Naive thymus-derived CD8-positive, alpha-beta T cell (primary cell): ENCODE measurements at regions not wholly inside any gene's neighbourhood (a gene's known extent, or its start where the extent isn't known, plus 50 kb on each side); places are given as distances from the start of the nearest gene placed in this dataset.

Source experiments
- ATAC-seq, 2 donors: fragments of 150-1000 bp; cut with Tn5 transposase in 1 of 2; sonication (Bioruptor Pico), chemical (Tn5 transposase) in 1 of 2; 1 replicate in 1 of 2; 2 replicates in 1 of 2; pipeline ENCODE4 v1.10.0; 2021; ENCODE audit warnings: mild to moderate bottlenecking in 2 of 2, moderate library complexity in 2 of 2
- POLR2A ChIA-PET: fragments of 350-600 bp; sonication (Branson Sonifier 250); formaldehyde crosslinking; loops from one replicate; lab custom pipeline; 2021; ENCODE audit warnings: antibody characterized with exemption; lab: Charles Lee
- DNase-seq, 10 donors: peaks; one replicate each; pipeline versions ENCODE4 v3.0.0 to v3.0.0-alpha.2; 2020 to 2022
- H3K27ac Mint-ChIP-seq, 10 donors: one replicate each; pipeline ENCODE4 v1.8.0; 2020 to 2022; ENCODE audit warnings: mild to moderate bottlenecking in 10 of 10, mixed read lengths in 10 of 10, moderate library complexity in 4 of 10, inconsistent platforms in 1 of 10
- H3K27me3 Mint-ChIP-seq, 5 donors: one replicate each; pipeline ENCODE4 v1.8.0; 2021 to 2022; ENCODE audit warnings: mixed read lengths in 5 of 5
- H3K36me3 Mint-ChIP-seq, 3 donors: one replicate each; pipeline ENCODE4 v1.8.0; 2020 to 2022; ENCODE audit warnings: mixed read lengths in 3 of 3, mild to moderate bottlenecking in 2 of 3, inconsistent platforms in 1 of 3
- H3K4me1 Mint-ChIP-seq, 4 donors: one replicate each; pipeline ENCODE4 v1.8.0; 2021 to 2022; ENCODE audit warnings: mixed read lengths in 4 of 4
- H3K4me3 Mint-ChIP-seq, 10 donors: one replicate each; pipeline ENCODE4 v1.8.0; 2020 to 2022; ENCODE audit warnings: mild to moderate bottlenecking in 10 of 10, mixed read lengths in 10 of 10, moderate library complexity in 6 of 10, inconsistent platforms in 1 of 10
- H3K9me3 Mint-ChIP-seq, 9 donors: one replicate each; pipeline ENCODE4 v1.8.0; 2020 to 2022; ENCODE audit warnings: mixed read lengths in 9 of 9, mild to moderate bottlenecking in 3 of 9, inconsistent platforms in 1 of 9, moderate library complexity in 1 of 9

DNA sequence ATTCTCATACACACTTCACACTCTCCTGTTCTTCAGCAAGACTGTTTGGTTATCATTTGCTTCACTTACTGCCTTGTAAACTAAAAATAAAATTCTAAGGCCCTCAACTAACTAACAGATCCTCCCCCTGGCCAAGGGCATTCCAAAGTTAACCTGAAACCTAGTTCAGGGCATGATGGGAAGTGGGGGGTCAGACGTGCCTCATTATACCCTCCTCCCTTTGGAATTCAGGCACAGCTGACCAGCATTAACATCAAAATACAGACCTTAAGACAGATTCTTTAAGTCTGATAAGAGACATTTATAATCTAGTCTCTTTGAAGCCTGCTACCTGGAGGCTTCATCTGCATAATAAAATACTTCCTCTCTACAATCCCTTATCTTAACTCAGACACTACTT is 221.0 kb downstream of the NOL4 start:
- peaks cover 3 to 14% (median 9%) of the 10 kb centered on the region in 9 donors for H3K9me3 Mint-ChIP-seq
- POLR2A ChIA-PET: no interaction called here
- no peak overlapping the region for H3K27ac Mint-ChIP-seq
- ATAC-seq (no peak), DNase-seq (no peak)
- H3K4me3 Mint-ChIP-seq: no peak overlapping the region
- no peaks in the 10 kb centered on the region for H3K27me3 Mint-ChIP-seq
- no peaks in the 10 kb centered on the region for H3K36me3 Mint-ChIP-seq
- H3K4me1 Mint-ChIP-seq: no peaks in the 10 kb centered on the region

GRCh38 chr18:34002130-34002529 is 222.6 kb downstream of the NOL4 start:
- Mint-ChIP-seq H3K4me3 (no peak overlapping the region), H3K27ac (no peak overlapping the region), H3K36me3 (no peaks in the 10 kb centered on the region), H3K9me3 (peaks cover 3 to 21% (median 9%) of the 10 kb centered on the region in 9 donors), H3K27me3 (no peaks in the 10 kb centered on the region), H3K4me1 (no peaks in the 10 kb centered on the region)
- DNase-seq (no peak), ATAC-seq (no peak)
- POLR2A ChIA-PET: no interaction called here

DNA sequence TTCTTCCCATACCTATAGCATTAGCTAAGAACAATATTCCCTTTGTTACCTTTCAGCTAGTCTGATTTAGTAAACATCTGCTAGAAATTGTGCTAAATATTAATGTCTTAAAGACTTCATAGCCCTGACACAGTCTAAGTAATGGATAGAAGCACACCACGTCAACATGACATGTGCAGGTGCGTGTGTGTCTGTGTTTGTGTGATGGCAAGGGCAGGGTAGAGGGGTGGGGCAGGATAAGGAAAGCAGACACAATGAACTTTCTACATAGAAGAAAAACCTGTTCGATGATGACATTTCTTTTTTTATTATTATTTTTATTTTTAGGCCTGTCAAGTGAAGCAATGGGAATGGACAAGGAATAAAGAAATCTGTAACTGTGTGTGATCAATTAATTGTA is 223.3 kb downstream of the NOL4 start:
- Mint-ChIP-seq H3K9me3 (peaks cover 3 to 29% (median 10%) of the 10 kb centered on the region in 9 donors), H3K4me1 (no peaks in the 10 kb centered on the region), H3K4me3 (no peak overlapping the region), H3K27me3 (no peaks in the 10 kb centered on the region), H3K36me3 (no peaks in the 10 kb centered on the region), H3K27ac (no peak overlapping the region)
- POLR2A ChIA-PET: no interaction called here
- ATAC-seq (no peak), DNase-seq (peak in 1 of 10 donors; percentile 36)

DNA sequence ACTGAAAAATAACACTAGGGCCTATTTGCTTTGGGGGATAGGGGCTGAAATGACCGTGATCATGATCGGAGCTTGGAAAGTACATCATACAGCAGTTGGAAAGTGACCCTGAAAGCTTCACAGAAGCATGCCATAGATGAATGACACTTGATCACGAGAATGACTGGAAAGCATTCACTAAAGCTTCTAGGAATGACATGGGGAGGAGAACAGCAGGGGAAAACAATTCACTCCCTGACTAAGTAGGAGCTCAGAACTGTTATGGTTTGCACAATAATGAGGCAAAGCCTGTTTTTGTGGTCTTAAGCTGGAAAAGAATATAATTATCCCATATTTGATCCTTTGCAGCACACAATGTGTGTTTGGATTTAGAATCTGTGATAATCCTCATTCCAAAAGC is 237.5 kb downstream of the NOL4 start:
- DNase-seq (no peak), ATAC-seq (no peak)
- Mint-ChIP-seq H3K27ac (no peak overlapping the region), H3K4me3 (no peak overlapping the region), H3K36me3 (no peaks in the 10 kb centered on the region), H3K27me3 (no peaks in the 10 kb centered on the region), H3K9me3 (peaks cover 0 to 20% (median 2%) of the 10 kb centered on the region in 9 donors), H3K4me1 (no peaks in the 10 kb centered on the region)
- POLR2A ChIA-PET: no interaction called here

- H3K36me3 Mint-ChIP-seq: no peaks in the 10 kb centered on the region
- H3K27ac Mint-ChIP-seq: no peak overlapping the region
- H3K27me3 Mint-ChIP-seq: no peaks in the 10 kb centered on the region
- POLR2A ChIA-PET: no interaction called here
- peaks cover 0 to 22% (median 2%) of the 10 kb centered on the region in 9 donors for H3K9me3 Mint-ChIP-seq
- H3K4me3 Mint-ChIP-seq: no peak overlapping the region
- ATAC-seq: no peak
- no peaks in the 10 kb centered on the region for H3K4me1 Mint-ChIP-seq
- DNase-seq: no peak
Observed at GRCh38 chr18:33983126-33983525, 241.6 kb downstream of the NOL4 start.

GRCh38 chr18:33960417-33960816 is 264.3 kb downstream of the NOL4 start:
- POLR2A ChIA-PET: no interaction called here

DNA sequence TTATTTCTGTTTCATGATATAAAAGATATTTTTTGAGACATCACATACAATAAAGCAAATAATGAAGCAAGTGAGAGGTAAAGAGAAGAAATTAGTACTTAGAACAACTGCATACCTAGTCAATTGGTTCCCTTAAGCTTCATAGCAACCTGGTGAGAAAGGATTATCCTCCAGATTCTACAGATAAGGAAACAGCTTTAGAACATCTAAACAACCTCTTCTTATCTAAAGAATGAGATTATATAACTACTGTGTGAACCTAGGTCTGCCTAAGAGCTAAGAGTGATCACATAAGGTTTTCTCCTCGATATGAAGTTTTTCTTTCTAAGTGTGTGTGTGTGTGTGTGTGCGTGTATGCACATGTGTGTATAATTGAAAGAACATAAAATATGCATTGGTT is 265.1 kb downstream of the NOL4 start:
- ATAC-seq: no peak

More at GRCh38 chr18:33960417-33960816, 264.3 kb downstream of the NOL4 start:
- DNase-seq (no peak), ATAC-seq (no peak)
- no peaks in the 10 kb centered on the region for H3K27me3 Mint-ChIP-seq
- H3K9me3 Mint-ChIP-seq: peaks cover 0 to 11% (median 6%) of the 10 kb centered on the region in 9 donors
- no peaks in the 10 kb centered on the region for H3K4me1 Mint-ChIP-seq
- H3K36me3 Mint-ChIP-seq: no peaks in the 10 kb centered on the region
- no peak overlapping the region for H3K27ac Mint-ChIP-seq
- no peak overlapping the region for H3K4me3 Mint-ChIP-seq

DNA sequence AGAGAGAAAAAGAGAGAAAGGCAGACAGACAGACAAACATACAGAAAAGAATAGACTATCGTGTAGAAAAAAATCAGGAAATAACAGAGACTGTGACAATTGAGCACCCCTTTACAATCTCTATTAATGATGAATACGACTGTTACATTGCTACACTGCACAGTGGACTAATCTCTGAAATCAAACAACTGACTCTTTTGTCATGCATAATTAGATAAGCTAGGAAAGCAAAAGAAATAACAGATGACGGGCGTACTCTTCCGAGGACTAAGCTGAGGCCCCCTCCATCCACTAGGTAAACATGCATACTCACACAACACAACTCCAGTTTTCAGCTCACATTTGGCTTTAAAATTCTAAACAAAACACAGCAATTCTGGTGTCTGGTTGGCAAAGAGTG is 267.0 kb downstream of the NOL4 start:
- POLR2A ChIA-PET: no interaction called here
- ATAC-seq: no peak
- no peaks in the 10 kb centered on the region for H3K27me3 Mint-ChIP-seq
- no peaks in the 10 kb centered on the region for H3K36me3 Mint-ChIP-seq
- no peak overlapping the region for H3K27ac Mint-ChIP-seq
- peaks cover 0 to 12% (median 6%) of the 10 kb centered on the region in 9 donors for H3K9me3 Mint-ChIP-seq
- DNase-seq: no peak
- no peak overlapping the region for H3K4me3 Mint-ChIP-seq
- no peaks in the 10 kb centered on the region for H3K4me1 Mint-ChIP-seq

More for the DNA sequence above, 265.1 kb downstream of the NOL4 start:
- H3K4me1 Mint-ChIP-seq: no peaks in the 10 kb centered on the region
- peaks cover 0 to 10% (median 4%) of the 10 kb centered on the region in 9 donors for H3K9me3 Mint-ChIP-seq
- POLR2A ChIA-PET: no interaction called here
- no peaks in the 10 kb centered on the region for H3K27me3 Mint-ChIP-seq
- H3K4me3 Mint-ChIP-seq: no peak overlapping the region
- no peaks in the 10 kb centered on the region for H3K36me3 Mint-ChIP-seq
- no peak overlapping the region for H3K27ac Mint-ChIP-seq
- DNase-seq: no peak

GRCh38 chr18:33951031-33951430 is 273.7 kb downstream of the NOL4 start:
- no peak overlapping the region for H3K4me3 Mint-ChIP-seq
- no peak for DNase-seq
- no peak for ATAC-seq
- no peaks in the 10 kb centered on the region for H3K27me3 Mint-ChIP-seq
- H3K4me1 Mint-ChIP-seq: no peaks in the 10 kb centered on the region
- peaks cover 0 to 12% (median 2%) of the 10 kb centered on the region in 9 donors for H3K9me3 Mint-ChIP-seq
- POLR2A ChIA-PET: no interaction called here
- no peak overlapping the region for H3K27ac Mint-ChIP-seq
- H3K36me3 Mint-ChIP-seq: no peaks in the 10 kb centered on the region

DNA sequence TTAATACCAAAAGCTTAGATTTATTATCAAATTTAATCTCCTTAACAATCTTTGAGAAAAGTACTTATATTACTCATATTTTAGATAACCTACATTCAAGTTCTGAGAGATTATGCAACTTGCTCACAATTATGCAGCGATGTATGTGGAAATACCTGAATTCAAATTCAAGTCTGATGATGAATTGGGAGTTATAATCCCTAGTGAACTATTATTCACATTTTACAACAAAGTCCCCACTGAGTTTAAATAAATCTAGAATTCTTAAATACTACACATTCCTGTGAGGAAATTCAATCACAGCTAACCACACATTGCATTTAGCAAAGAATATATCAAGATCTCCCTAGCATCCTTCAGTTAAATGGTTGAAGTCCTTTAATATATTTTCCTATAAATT is 278.4 kb downstream of the NOL4 start:
- ATAC-seq (no peak), DNase-seq (no peak)
- Mint-ChIP-seq H3K36me3 (no peaks in the 10 kb centered on the region), H3K27ac (no peak overlapping the region), H3K4me1 (no peaks in the 10 kb centered on the region), H3K4me3 (no peak overlapping the region), H3K27me3 (no peaks in the 10 kb centered on the region), H3K9me3 (peaks cover 0 to 12% (median 0%) of the 10 kb centered on the region in 9 donors)
- POLR2A ChIA-PET: no interaction called here

DNA sequence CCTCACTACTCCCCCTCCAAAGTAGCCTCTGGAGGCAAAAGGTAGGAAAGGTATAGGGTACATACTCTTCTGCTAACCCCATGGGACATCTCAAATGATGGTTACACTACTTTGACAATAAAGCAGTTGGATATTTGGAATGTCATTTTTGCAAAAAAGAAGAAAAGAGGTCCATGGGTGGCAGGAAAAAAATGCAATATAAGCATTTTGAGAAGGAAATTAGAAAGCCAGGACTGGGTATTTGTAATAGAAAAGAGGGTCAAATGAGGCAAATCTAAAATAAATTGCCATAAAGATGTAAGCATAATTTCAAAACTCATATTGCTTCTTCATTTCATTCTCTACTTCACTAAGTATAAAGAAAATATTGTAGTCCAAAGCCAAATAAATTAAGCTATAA is 280.2 kb downstream of the NOL4 start:
- no peaks in the 10 kb centered on the region for H3K27me3 Mint-ChIP-seq
- no peaks in the 10 kb centered on the region for H3K4me1 Mint-ChIP-seq
- no peak overlapping the region for H3K27ac Mint-ChIP-seq
- H3K36me3 Mint-ChIP-seq: no peaks in the 10 kb centered on the region
- DNase-seq (no peak), ATAC-seq (no peak)
- H3K9me3 Mint-ChIP-seq: peaks cover 0 to 14% (median 4%) of the 10 kb centered on the region in 9 donors
- POLR2A ChIA-PET: no interaction called here
- H3K4me3 Mint-ChIP-seq: no peak overlapping the region

- peaks cover 0 to 17% (median 10%) of the 10 kb centered on the region in 9 donors for H3K9me3 Mint-ChIP-seq
Observed at GRCh38 chr18:33937270-33937816, 287.4 kb downstream of the NOL4 start.

DNA sequence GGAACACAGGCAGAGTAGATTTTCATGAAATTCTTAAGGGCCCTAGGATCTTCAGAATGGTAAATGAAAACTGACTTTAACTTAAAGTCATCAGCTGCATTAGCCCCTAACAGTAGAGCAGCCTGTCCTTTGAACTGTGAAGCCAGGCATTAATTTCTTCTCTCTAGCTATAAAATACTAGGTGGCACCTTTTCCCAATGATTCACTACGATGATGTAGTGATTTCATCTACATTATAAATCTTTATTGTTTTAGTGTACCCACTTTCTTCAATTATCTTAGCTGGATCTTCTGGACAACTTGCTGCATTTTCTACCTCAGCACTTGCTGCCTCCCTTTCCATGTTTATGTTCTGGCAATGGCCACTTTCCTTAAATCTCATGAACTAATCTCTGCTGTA is 290.5 kb downstream of the NOL4 start:
- POLR2A ChIA-PET: no interaction called here
- no peak overlapping the region for H3K4me3 Mint-ChIP-seq

More at GRCh38 chr18:33937270-33937816, 287.4 kb downstream of the NOL4 start:
- POLR2A ChIA-PET: no interaction called here
- no peaks in the 10 kb centered on the region for H3K36me3 Mint-ChIP-seq
- H3K4me3 Mint-ChIP-seq: no peak overlapping the region
- DNase-seq (no peak), ATAC-seq (no peak)
- no peak overlapping the region for H3K27ac Mint-ChIP-seq
- no peaks in the 10 kb centered on the region for H3K4me1 Mint-ChIP-seq
- no peaks in the 10 kb centered on the region for H3K27me3 Mint-ChIP-seq

GRCh38 chr18:33928231-33928630 is 296.5 kb downstream of the NOL4 start:
- no peak for DNase-seq

More for the DNA sequence above, 290.5 kb downstream of the NOL4 start:
- no peak for ATAC-seq
- no peaks in the 10 kb centered on the region for H3K4me1 Mint-ChIP-seq
- peaks cover 0 to 8% (median 2%) of the 10 kb centered on the region in 9 donors for H3K9me3 Mint-ChIP-seq
- no peak overlapping the region for H3K27ac Mint-ChIP-seq
- no peaks in the 10 kb centered on the region for H3K36me3 Mint-ChIP-seq
- no peak for DNase-seq
- no peaks in the 10 kb centered on the region for H3K27me3 Mint-ChIP-seq

More at GRCh38 chr18:33928231-33928630, 296.5 kb downstream of the NOL4 start:
- Mint-ChIP-seq H3K4me3 (no peak overlapping the region), H3K27me3 (no peaks in the 10 kb centered on the region), H3K36me3 (no peaks in the 10 kb centered on the region), H3K9me3 (peaks cover 0 to 5% (median 0%) of the 10 kb centered on the region in 9 donors), H3K27ac (no peak overlapping the region), H3K4me1 (no peaks in the 10 kb centered on the region)
- ATAC-seq: no peak
- POLR2A ChIA-PET: no interaction called here
